ENCODE measurements at regions not wholly inside any gene's neighbourhood (a gene's known extent, or its start where the extent isn't known, plus 50 kb on each side); places are given as distances from the start of the nearest gene placed in this dataset.

GRCh38 chr15:62610265-62610869 is 432.2 kb upstream of the TPM1 start:
- TF ChIP-seq, protein P1, sequence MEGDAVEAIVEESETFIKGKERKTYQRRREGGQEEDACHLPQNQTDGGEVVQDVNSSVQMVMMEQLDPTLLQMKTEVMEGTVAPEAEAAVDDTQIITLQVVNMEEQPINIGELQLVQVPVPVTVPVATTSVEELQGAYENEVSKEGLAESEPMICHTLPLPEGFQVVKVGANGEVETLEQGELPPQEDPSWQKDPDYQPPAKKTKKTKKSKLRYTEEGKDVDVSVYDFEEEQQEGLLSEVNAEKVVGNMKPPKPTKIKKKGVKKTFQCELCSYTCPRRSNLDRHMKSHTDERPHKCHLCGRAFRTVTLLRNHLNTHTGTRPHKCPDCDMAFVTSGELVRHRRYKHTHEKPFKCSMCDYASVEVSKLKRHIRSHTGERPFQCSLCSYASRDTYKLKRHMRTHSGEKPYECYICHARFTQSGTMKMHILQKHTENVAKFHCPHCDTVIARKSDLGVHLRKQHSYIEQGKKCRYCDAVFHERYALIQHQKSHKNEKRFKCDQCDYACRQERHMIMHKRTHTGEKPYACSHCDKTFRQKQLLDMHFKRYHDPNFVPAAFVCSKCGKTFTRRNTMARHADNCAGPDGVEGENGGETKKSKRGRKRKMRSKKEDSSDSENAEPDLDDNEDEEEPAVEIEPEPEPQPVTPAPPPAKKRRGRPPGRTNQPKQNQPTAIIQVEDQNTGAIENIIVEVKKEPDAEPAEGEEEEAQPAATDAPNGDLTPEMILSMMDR (IDR thresholded peaks at IDR 0.05; ENCODE audit: low read length): no peak
- TF ChIP-seq EZH2 (optimal IDR thresholded peaks at IDR 0.05; ENCODE audit: low read depth, low read length): no peak

Data from MM.1S (cell line).